Kidney (tissue), 13 donors: ENCODE measurements at regions not wholly inside any gene's neighbourhood (a gene's known extent, or its start where the extent isn't known, plus 50 kb on each side); places are given as distances from the start of the nearest gene placed in this dataset.

Source experiments
- DNase-seq, 5 donors: peaks; one replicate each; pipeline ENCODE4 v3.0.0-alpha.2; 2013 to 2020
- FAIRE-seq: peaks from 2 replicates; lab custom pipeline; 2012; peaks lifted over from hg19 to GRCh38; lab: Jason Lieb, UNC
- H3K27ac ChIP-seq, 2 donors: one replicate each; pipeline ENCODE4 v1.7.0; 2013; ENCODE audit warnings: low read depth in 2 of 2, low read length in 2 of 2, inconsistent platforms in 1 of 2
- H3K27me3 ChIP-seq: one replicate; pipeline ENCODE4 v1.7.1; 2013; ENCODE audit warnings: low read length, inconsistent platforms; ENCODE audit not compliant: control insufficient read depth, insufficient read depth
- H3K36me3 ChIP-seq, 3 donors: one replicate each; pipeline versions ENCODE4 v1.7.0 to v1.7.1; 2013; ENCODE audit warnings: low read length in 3 of 3, control low read depth in 1 of 3, inconsistent platforms in 1 of 3; ENCODE audit not compliant: insufficient read depth in 3 of 3, control insufficient read depth in 2 of 3
- H3K4me1 ChIP-seq, 3 donors: one replicate each; pipeline versions ENCODE4 v1.7.0 to v1.7.1; 2013; ENCODE audit warnings: low read length in 3 of 3, inconsistent platforms in 1 of 3, low read depth in 1 of 3; ENCODE audit not compliant: control insufficient read depth in 2 of 3, insufficient read depth in 2 of 3
- H3K4me3 ChIP-seq, 3 donors: one replicate each; pipeline versions ENCODE4 v1.7.0 to v1.8.1; 2013; ENCODE audit warnings: low read length in 3 of 3, control low read depth in 1 of 3, inconsistent platforms in 1 of 3
- H3K9ac ChIP-seq, 3 donors: one replicate each; pipeline versions ENCODE4 v1.7.0 to v1.7.1; 2013; ENCODE audit warnings: low read length in 3 of 3, control low read depth in 1 of 3, inconsistent platforms in 1 of 3
- H3K9me3 ChIP-seq, 3 donors: one replicate each; pipeline versions ENCODE4 v1.7.0 to v1.7.1; 2013; ENCODE audit warnings: low read length in 3 of 3, control low read depth in 1 of 3, inconsistent platforms in 1 of 3; ENCODE audit not compliant: control insufficient read depth in 2 of 3, insufficient read depth in 1 of 3
- intact Hi-C: fragments of 100-400 bp; cut with DNase I; formaldehyde crosslinking; loops from one replicate; pipeline ENCODE4 v1.11.1; 2022
- TF ChIP-seq, protein P1 (sequence below): IDR thresholded peaks from 3 replicates; pipeline ENCODE4 v1.5.1; 2012; ENCODE audit warnings: mild to moderate bottlenecking, moderate library complexity, borderline replicate concordance; ENCODE audit not compliant: insufficient read depth; ENCODE audit errors: extremely low read depth
- donor health status: control.
- donor health status: control.
- donor health status: control.
- donor health status: control.
- donor health status: control.
- donor health status: DM: yes; HTN: yes; CAD: no.
- donor health status: Normal renal cell carcinoma (clear cell type).

DNA sequence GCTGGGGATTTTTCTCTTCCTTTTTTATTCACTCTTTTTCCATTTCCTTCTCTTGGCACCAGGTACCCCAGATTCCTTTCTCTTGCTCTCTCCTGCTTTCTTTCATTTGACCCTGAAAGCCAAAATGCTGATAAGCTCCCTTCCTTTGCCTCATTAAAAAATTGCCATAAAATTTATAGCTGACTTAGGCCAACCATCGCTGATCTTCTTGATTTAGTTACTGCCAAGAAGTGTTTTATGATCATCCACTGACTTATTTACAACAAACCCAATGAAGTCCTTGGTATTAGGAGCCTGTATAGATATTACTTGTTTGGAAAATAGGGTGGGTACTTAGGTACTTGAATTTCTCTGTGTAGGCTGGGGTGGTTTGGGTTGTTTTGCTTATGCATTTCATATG is 173.2 kb upstream of the PHYHIPL start:
- Histone ChIP-seq H3K4me1 (peaks cover 0 to 25% (median 22%) of the 10 kb centered on the region in 3 donors), H3K36me3 (no peaks in the 10 kb centered on the region), H3K4me3 (no peak overlapping the region), H3K9ac (no peak overlapping the region), H3K27me3 (no peaks in the 10 kb centered on the region), H3K9me3 (no peaks in the 10 kb centered on the region), H3K27ac (no peak overlapping the region)
- DNase-seq (no peak), FAIRE-seq (no peak)
- intact Hi-C loops, result no loop called here
- TF ChIP-seq, protein P1, sequence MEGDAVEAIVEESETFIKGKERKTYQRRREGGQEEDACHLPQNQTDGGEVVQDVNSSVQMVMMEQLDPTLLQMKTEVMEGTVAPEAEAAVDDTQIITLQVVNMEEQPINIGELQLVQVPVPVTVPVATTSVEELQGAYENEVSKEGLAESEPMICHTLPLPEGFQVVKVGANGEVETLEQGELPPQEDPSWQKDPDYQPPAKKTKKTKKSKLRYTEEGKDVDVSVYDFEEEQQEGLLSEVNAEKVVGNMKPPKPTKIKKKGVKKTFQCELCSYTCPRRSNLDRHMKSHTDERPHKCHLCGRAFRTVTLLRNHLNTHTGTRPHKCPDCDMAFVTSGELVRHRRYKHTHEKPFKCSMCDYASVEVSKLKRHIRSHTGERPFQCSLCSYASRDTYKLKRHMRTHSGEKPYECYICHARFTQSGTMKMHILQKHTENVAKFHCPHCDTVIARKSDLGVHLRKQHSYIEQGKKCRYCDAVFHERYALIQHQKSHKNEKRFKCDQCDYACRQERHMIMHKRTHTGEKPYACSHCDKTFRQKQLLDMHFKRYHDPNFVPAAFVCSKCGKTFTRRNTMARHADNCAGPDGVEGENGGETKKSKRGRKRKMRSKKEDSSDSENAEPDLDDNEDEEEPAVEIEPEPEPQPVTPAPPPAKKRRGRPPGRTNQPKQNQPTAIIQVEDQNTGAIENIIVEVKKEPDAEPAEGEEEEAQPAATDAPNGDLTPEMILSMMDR, result no peak

DNA sequence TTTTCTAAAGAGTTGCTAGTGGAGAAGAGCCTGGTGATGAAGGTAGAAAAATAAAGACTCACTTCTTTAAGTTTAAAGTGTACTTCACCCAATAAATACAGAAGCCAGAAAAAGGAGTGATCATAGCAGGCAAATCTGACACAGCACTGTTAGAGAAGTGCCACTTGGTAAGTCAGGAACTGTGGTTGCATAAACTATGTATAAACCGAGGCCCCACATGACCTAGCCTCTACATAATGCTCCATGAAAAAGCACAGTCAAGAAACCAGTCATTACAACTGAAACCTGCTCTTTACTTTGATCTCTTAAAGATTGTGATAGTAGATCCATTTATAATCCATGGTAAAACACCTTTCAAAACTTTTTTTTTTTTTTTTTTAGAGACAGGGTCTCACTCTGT is 172.1 kb upstream of the PHYHIPL start:
- H3K9me3 ChIP-seq, result no peaks in the 10 kb centered on the region
- H3K36me3 ChIP-seq, result no peaks in the 10 kb centered on the region
- TF ChIP-seq, protein P1, result no peak
- intact Hi-C loops, result no loop called here
- no peak overlapping the region for H3K9ac ChIP-seq
- H3K27ac ChIP-seq, result no peak overlapping the region
- peaks cover 0 to 21% (median 20%) of the 10 kb centered on the region in 3 donors for H3K4me1 ChIP-seq
- no peaks in the 10 kb centered on the region for H3K27me3 ChIP-seq
- H3K4me3 ChIP-seq, result no peak overlapping the region
- FAIRE-seq, result no peak
- no peak for DNase-seq

DNA sequence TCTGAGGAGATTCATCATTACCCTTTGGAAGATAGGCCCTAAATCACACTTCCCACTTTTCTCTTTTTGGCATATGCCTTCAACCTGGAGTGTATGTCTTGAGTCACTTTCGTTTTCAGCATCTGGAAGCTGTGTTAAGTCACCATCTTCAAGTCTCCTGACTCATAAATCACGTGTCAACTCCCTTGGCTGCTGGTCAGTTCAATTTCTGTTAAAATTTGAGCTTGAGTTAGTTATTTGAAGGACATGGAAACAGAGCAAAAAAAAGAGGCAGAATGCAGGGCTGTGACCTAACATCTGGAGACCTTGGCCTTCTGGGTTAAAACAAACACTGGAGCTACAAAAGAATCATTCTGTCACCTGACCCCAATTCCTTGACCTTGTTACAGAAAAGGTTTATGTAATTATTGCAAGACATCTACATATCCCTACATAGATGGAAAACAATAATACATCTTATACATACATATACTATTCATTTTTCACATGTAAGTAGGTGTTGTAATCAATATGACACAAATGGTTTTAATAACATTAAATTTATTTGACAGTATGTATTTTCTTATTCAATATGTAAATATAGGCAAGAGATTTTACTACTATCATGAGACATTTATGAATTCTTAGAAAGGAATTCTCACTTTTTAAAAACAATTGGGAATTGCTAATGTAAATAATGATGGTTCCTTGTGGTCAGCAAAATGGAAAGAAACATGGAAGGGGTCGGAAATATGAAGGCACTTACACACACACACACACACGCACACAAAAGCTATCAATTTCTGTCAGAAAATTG is 169.7 kb upstream of the PHYHIPL start:
- no peaks in the 10 kb centered on the region for H3K36me3 ChIP-seq
- intact Hi-C loops, result no loop called here
- H3K9me3 ChIP-seq, result no peaks in the 10 kb centered on the region
- DNase-seq (peak in 1 of 5 donors; percentile 54), FAIRE-seq (peak; percentile 71)
- H3K9ac ChIP-seq, result no peak overlapping the region
- peaks cover 0 to 12% (median 11%) of the 10 kb centered on the region in 3 donors for H3K4me1 ChIP-seq
- TF ChIP-seq, protein P1, result no peak
- peak overlapping the region; percentile 43 to 63 for H3K27ac ChIP-seq
- H3K4me3 ChIP-seq, result peak overlapping the region in 1 of 3 donors; percentile 30
- no peaks in the 10 kb centered on the region for H3K27me3 ChIP-seq
